SW480 (cell line): ENCODE measurements at regions not wholly inside any gene's neighbourhood (a gene's known extent, or its start where the extent isn't known, plus 50 kb on each side); places are given as distances from the start of the nearest gene placed in this dataset.

Experiments used
- DNase-seq: peaks from one replicate; pipeline ENCODE4 v3.0.0-alpha.2; 2016; ENCODE audit warnings: low spot score

DNA sequence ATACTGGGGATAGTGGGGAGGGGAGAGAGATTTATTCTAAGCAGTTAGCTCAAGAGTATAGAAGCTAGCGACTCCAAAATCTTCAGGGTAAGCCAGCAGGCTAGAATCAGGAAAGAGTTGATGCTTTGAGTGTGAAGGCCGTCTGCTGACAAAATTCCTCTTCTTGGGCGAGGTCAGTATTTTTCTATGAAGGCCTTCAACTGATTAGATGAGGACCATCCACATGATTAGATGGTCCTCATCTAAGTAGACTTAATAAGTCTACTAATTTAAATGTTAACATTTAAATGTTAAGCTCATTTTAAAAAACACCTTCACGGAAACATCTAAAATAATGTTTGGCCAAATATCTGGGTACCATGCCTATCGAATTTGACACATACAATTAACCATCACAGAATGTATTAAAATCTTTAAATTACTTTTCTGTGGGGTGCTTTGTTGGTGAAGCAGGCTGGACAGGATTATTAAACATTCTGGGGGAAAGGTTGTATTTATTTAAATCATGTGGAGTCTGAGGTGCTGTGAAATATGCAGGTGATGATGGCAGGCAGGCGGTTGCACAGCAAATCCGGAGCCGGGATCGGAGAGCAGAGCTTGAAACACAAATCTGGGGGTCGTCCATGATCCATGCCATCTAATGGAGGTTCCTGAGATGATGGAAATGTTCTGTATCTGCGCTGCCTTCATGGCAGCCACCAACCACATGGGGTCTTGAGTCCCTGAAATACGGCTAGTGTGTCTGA, 49.8 kb upstream of the ADORA2B start:
- DNase-seq = no peak
